ENCODE measurements at regions not wholly inside any gene's neighbourhood (a gene's known extent, or its start where the extent isn't known, plus 50 kb on each side); places are given as distances from the start of the nearest gene placed in this dataset.

GRCh38 chr16:51924744-51925143 is 622.2 kb downstream of the TOX3 start:
- ChIA-PET CTCF (interaction anchor here (0.9 to 1.0 kb wide), 2 partner anchors 57 to 163 kb away, joined by 3 read pairs; no protein-coding TSS in a partner anchor), POLR2A (no interaction called here)
- no peaks in the 10 kb centered on the region for H3K27me3 ChIP-seq (ENCODE audit: control insufficient read depth, insufficient read depth, low read length)
- H3K27ac ChIP-seq (ENCODE audit: low read depth, low read length), result no peak overlapping the region
- H3K4me3 ChIP-seq (ENCODE audit: low read depth, low read length), result no peak overlapping the region
- no peak for TF ChIP-seq CTCF (IDR thresholded peaks at IDR 0.05; ENCODE audit: low read depth, low read length)
- DNase-seq (ENCODE audit: low read depth, low spot score), result no peak
- no peaks in the 10 kb centered on the region for H3K9me3 ChIP-seq (ENCODE audit: control insufficient read depth, insufficient read depth, low read length)

GRCh38 chr16:51922476-51922875 is 624.5 kb downstream of the TOX3 start:
- H3K9me3 ChIP-seq (ENCODE audit: control insufficient read depth, insufficient read depth, low read length), result no peaks in the 10 kb centered on the region
- no peak overlapping the region for H3K4me3 ChIP-seq (ENCODE audit: low read depth, low read length)
- TF ChIP-seq CTCF (IDR thresholded peaks at IDR 0.05; ENCODE audit: low read depth, low read length), result no peak
- H3K27me3 ChIP-seq (ENCODE audit: control insufficient read depth, insufficient read depth, low read length), result no peaks in the 10 kb centered on the region
- CTCF ChIA-PET, result interaction anchor here (0.6 to 0.9 kb wide), 2 partner anchors 74 to 105 kb away, joined by 3 read pairs; no protein-coding TSS in a partner anchor
- H3K27ac ChIP-seq (ENCODE audit: low read depth, low read length), result no peak overlapping the region
- POLR2A ChIA-PET, result interaction anchor here (0.6 kb wide), 1 partner anchor 484 kb away, joined by 3 read pairs; no protein-coding TSS in a partner anchor
- no peak for DNase-seq (ENCODE audit: low read depth, low spot score)

GRCh38 chr16:51919736-51920135 is 627.2 kb downstream of the TOX3 start:
- no peak for DNase-seq (ENCODE audit: low read depth, low spot score)

GRCh38 chr16:51916814-51917213 is 630.1 kb downstream of the TOX3 start:
- Histone ChIP-seq H3K27me3 (ENCODE audit: control insufficient read depth, insufficient read depth, low read length) (no peaks in the 10 kb centered on the region), H3K27ac (ENCODE audit: low read depth, low read length) (no peak overlapping the region), H3K4me3 (ENCODE audit: low read depth, low read length) (no peak overlapping the region), H3K9me3 (ENCODE audit: control insufficient read depth, insufficient read depth, low read length) (no peaks in the 10 kb centered on the region)
- ChIA-PET CTCF (interaction anchor here (0.9 kb wide), 1 partner anchor 18 kb away, joined by 3 read pairs; no protein-coding TSS in a partner anchor), POLR2A (no interaction called here)
- DNase-seq (ENCODE audit: low read depth, low spot score), result no peak
- TF ChIP-seq CTCF (IDR thresholded peaks at IDR 0.05; ENCODE audit: low read depth, low read length), result no peak

More at GRCh38 chr16:51919736-51920135, 627.2 kb downstream of the TOX3 start:
- Histone ChIP-seq H3K4me3 (ENCODE audit: low read depth, low read length) (no peak overlapping the region), H3K27ac (ENCODE audit: low read depth, low read length) (no peak overlapping the region), H3K27me3 (ENCODE audit: control insufficient read depth, insufficient read depth, low read length) (no peaks in the 10 kb centered on the region), H3K9me3 (ENCODE audit: control insufficient read depth, insufficient read depth, low read length) (no peaks in the 10 kb centered on the region)
- no peak for TF ChIP-seq CTCF (IDR thresholded peaks at IDR 0.05; ENCODE audit: low read depth, low read length)
- ChIA-PET POLR2A (no interaction called here), CTCF (interaction anchor here (0.6 to 1.4 kb wide), 2 partner anchors 101 to 158 kb away, joined by 3 read pairs; no protein-coding TSS in a partner anchor)

GRCh38 chr16:51916231-51916630 is 630.7 kb downstream of the TOX3 start:
- ChIA-PET POLR2A (no interaction called here), CTCF (interaction anchor here (0.9 kb wide), 1 partner anchor 18 kb away, joined by 3 read pairs; no protein-coding TSS in a partner anchor)
- no peak for TF ChIP-seq CTCF (IDR thresholded peaks at IDR 0.05; ENCODE audit: low read depth, low read length)
- Histone ChIP-seq H3K4me3 (ENCODE audit: low read depth, low read length) (no peak overlapping the region), H3K9me3 (ENCODE audit: control insufficient read depth, insufficient read depth, low read length) (no peaks in the 10 kb centered on the region), H3K27me3 (ENCODE audit: control insufficient read depth, insufficient read depth, low read length) (no peaks in the 10 kb centered on the region), H3K27ac (ENCODE audit: low read depth, low read length) (no peak overlapping the region)
- no peak for DNase-seq (ENCODE audit: low read depth, low spot score)
